IPS-20b (cell line): ENCODE measurements at regions not wholly inside any gene's neighbourhood (a gene's known extent, or its start where the extent isn't known, plus 50 kb on each side); places are given as distances from the start of the nearest gene placed in this dataset.
"Not testable (repeated sequence)": the region's sequence is repeated elsewhere in the genome, so short reads cannot be mapped to it uniquely, and the experiment has no call there.

Experiments used
- H3K27ac ChIP-seq: one replicate; pipeline ENCODE4 v1.5.1; 2013; ENCODE audit warnings: low read length
- H3K27me3 ChIP-seq: 2 replicates; pipeline ENCODE4 v1.6.1; 2013; ENCODE audit warnings: mild to moderate bottlenecking, low read length, inconsistent platforms; ENCODE audit not compliant: insufficient read depth
- H3K36me3 ChIP-seq: 2 replicates; pipeline ENCODE4 v1.6.1; 2013; ENCODE audit warnings: low read depth, mild to moderate bottlenecking, inconsistent platforms, low read length, moderate library complexity; ENCODE audit not compliant: insufficient read depth
- H3K4me1 ChIP-seq: 2 replicates; pipeline ENCODE4 v1.6.1; 2013; ENCODE audit warnings: mild to moderate bottlenecking, control low read depth, inconsistent platforms, low read length, moderate library complexity; ENCODE audit not compliant: insufficient read depth
- H3K4me3 ChIP-seq: 2 replicates; pipeline ENCODE4 v1.5.1; 2013; ENCODE audit warnings: mild to moderate bottlenecking, low read length, inconsistent platforms
- H3K9ac ChIP-seq: 2 replicates; pipeline ENCODE4 v1.6.1; 2013; ENCODE audit warnings: low read depth, mild to moderate bottlenecking, inconsistent platforms, low read length, moderate library complexity
- H3K9me3 ChIP-seq: 2 replicates; pipeline ENCODE4 v1.6.1; 2013; ENCODE audit warnings: mild to moderate bottlenecking, low read depth, low read length, inconsistent platforms; ENCODE audit not compliant: insufficient read depth

DNA sequence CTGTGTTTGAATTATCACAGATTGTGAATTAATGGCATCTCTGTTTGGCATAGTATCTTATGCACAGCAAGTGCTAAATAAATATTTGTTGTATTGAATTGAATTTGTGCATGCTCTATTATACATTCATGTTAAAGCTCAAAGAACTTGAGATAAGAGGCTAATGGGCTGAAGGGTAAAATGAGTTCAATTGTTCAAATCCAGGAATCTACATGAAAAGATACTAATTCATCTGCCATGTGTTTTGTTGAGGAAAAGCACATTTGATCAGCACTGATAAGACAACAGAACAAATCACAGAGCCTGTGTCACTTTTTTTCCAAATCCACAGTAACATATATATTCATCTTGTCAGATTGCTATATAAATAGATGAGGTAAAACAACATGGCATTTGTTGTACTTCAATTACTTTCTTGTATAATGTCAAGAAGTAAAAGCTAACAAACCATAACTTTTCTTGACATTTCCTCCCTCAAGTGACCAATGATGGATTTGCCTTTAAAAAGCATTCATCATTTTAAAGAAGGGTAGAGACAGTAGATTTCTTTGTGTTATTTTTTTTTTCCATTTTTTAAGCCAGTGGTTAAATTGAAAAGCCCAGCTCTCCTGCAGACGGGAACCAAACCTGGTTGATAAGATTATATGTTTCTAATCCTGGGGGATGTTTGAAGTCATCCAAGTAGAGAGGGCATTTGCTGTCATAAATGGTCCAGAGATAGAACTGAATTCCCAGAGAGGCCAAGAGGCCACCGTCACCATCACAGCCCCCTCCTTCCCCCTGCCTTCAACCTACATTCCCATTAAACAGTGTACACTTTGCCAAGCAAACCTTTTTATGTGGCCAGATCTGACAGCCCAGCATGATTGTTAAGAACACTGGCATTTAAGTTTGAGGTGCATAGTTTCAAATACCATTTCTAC lies 123.0 kb downstream of the CHD9NB start:
- no peak overlapping the region for H3K4me3 ChIP-seq
- no peak overlapping the region for H3K27ac ChIP-seq
- H3K36me3 ChIP-seq, result no peaks in the 10 kb centered on the region
- no peak overlapping the region for H3K9ac ChIP-seq
- H3K9me3 ChIP-seq, result peaks cover 7% of the 10 kb centered on the region; the same call in 1 of the 2 replicates
- no peaks in the 10 kb centered on the region for H3K4me1 ChIP-seq
- H3K27me3 ChIP-seq, result no peaks in the 10 kb centered on the region

DNA sequence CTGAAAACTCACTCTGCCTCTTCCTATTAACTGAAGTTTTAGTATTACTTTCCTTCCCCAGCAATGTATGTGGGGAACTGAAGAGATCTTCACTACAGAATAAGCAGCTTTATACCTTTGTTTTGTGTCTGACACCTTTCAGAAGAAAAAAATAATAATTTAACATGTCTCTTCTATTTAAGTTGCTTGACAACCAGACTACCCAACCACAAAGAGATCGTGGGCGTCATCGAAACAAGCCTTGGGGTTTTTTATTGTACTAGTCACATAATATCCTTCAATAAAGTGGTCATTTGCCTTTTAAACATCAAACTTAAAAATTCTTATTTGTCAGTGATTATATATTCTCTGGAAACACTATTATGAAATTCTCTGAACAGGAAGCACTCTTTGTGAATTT lies 123.7 kb downstream of the CHD9NB start:
- no peaks in the 10 kb centered on the region for H3K4me1 ChIP-seq
- H3K9ac ChIP-seq, result no peak overlapping the region
- no peaks in the 10 kb centered on the region for H3K27me3 ChIP-seq
- no peaks in the 10 kb centered on the region for H3K36me3 ChIP-seq
- peaks cover 7% of the 10 kb centered on the region; the same call in 1 of the 2 replicates for H3K9me3 ChIP-seq
- no peak overlapping the region for H3K27ac ChIP-seq
- no peak overlapping the region for H3K4me3 ChIP-seq

DNA sequence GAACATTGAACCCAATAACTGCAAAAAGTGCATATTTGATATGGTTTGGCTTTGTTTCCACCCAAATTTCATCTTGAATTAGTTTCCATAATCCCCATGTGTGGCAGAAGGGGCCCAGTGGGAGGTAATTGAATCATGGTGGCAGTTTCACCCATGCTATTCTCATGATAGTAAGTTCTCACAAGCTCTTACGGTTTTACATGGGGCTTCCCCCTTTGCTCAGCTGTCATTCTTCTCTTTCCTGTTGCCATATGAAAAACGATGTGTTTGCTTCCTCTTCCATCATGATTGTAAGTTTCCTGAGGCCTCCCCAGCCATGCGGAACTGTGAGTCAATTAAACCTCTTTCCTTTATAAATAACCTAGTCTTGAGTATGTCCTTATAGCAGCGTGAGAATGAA lies 127.6 kb downstream of the CHD9NB start:
- no peak overlapping the region for H3K9ac ChIP-seq
- H3K27ac ChIP-seq, result no peak overlapping the region
- no peaks in the 10 kb centered on the region for H3K9me3 ChIP-seq
- H3K36me3 ChIP-seq, result no peaks in the 10 kb centered on the region
- no peak overlapping the region for H3K4me3 ChIP-seq
- no peaks in the 10 kb centered on the region for H3K27me3 ChIP-seq
- H3K4me1 ChIP-seq, result no peaks in the 10 kb centered on the region

DNA sequence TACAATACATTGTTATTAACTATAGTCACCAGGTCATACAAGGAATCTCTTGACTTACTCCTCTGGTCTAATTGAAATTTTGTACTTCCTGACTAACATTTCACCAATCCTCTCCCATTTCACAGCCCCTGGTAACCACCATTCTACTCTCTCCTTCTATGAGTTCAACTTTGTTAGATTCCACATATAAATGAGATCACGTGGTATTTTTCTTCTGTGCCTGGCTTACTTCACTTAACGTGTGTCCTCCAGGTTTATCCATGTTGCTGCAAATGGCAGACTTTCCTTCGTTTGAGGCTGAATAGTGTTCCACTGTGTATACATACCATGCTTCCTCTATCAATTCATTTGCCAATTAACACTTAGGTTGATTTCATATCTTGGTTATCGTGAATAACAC lies 128.5 kb downstream of the CHD9NB start:
- H3K36me3 ChIP-seq, result no peaks in the 10 kb centered on the region
- no peak overlapping the region for H3K27ac ChIP-seq
- H3K9me3 ChIP-seq, result no peaks in the 10 kb centered on the region
- no peak overlapping the region for H3K4me3 ChIP-seq
- no peaks in the 10 kb centered on the region for H3K4me1 ChIP-seq
- no peaks in the 10 kb centered on the region for H3K27me3 ChIP-seq
- H3K9ac ChIP-seq, result no peak overlapping the region

DNA sequence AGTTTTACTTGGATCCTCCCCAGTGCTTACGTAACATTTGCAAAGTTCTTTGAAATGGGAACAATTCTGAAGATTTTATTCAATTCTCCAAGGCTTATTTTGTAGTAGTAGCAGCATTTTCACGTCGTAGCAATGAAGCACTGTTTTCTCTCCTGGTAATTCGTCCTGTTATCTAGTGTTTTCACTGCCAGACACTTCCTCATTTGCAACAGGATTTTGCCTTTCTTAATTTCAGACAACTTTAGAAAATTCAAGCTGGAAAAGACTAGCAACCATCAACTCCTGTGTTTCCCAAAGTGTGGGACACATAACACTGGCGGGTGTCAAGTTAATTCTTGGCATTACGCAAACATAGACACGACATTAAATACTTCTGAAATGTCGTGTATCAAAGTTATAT lies 131.6 kb downstream of the CHD9NB start:
- Histone ChIP-seq H3K9ac (no peak overlapping the region), H3K9me3 (no peaks in the 10 kb centered on the region), H3K4me3 (no peak overlapping the region), H3K36me3 (no peaks in the 10 kb centered on the region), H3K27ac (no peak overlapping the region), H3K4me1 (no peaks in the 10 kb centered on the region), H3K27me3 (no peaks in the 10 kb centered on the region)

DNA sequence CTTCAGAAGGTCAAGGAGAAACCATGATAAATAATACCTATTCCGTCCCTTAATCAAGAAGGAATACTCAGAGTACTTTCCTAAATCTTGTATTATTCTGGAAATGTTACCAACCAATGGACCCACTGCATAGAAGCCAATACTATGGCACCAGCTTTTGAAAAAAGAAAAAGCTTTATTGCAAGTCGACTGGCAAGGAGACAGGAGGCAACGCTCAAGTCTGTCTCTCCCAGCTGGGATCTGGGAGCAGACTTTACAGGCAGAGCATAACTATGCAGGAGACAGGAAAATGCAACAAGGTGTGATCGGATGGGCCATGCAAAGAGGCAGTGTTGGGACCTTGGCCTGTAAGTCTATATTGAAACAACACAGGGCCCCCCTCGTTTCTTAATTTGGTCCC lies 132.4 kb downstream of the CHD9NB start:
- no peak overlapping the region for H3K27ac ChIP-seq
- H3K9me3 ChIP-seq, result no peaks in the 10 kb centered on the region
- H3K9ac ChIP-seq, result no peak overlapping the region
- no peaks in the 10 kb centered on the region for H3K27me3 ChIP-seq
- H3K36me3 ChIP-seq, result no peaks in the 10 kb centered on the region
- H3K4me3 ChIP-seq, result no peak overlapping the region
- no peaks in the 10 kb centered on the region for H3K4me1 ChIP-seq

DNA sequence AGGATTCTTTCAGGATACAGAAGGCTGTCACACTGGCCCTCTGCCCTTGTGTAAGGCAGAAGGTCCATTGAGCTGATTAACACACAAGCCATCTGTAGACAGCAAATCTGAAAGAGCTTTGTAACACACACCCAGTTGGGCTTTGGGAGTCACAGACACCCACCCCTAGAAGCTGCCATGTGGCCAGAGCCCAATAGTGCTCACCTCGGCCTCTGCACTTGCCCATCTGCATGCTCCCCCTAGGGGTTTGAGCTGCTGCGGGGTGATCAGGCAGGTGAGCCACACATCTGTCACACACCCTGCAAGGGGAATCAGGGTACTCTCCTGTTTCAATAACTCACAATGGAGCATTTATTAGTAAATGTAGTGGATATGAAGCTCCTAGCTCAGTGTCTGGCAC lies 138.3 kb downstream of the CHD9NB start:
- no peak overlapping the region for H3K9ac ChIP-seq
- no peak overlapping the region for H3K27ac ChIP-seq
- no peaks in the 10 kb centered on the region for H3K27me3 ChIP-seq
- H3K36me3 ChIP-seq, result no peaks in the 10 kb centered on the region
- H3K4me1 ChIP-seq, result no peaks in the 10 kb centered on the region
- no peaks in the 10 kb centered on the region for H3K9me3 ChIP-seq
- H3K4me3 ChIP-seq, result no peak overlapping the region

DNA sequence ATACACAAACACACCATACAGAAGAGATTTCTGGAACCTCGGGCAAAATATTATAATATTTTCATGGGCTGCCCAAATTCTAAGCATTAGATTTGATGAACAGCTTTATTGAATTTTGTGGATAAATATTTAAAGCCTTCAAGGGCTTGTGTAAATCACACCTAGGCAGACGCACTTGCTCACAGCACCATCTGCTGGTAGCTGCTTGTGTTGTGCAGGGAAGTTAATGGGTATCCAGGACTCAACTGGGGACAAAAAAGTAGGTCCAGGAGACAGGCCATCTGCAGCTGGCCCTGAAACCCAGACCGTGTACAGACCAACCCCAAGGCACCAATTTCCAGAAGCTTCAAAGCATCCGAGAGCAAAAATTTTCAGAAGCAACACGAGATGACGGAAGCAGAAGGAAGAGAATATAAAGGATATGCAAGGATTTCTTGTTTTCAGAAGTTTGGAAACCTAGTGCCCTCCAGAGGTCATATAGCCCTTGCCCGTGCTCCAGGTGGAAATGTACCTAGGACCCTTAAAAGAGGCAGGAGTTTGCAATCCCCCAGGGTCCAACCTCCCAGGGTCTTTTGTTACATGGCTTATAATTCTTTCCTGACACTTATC lies 140.0 kb downstream of the CHD9NB start:
- no peak overlapping the region for H3K9ac ChIP-seq
- H3K9me3 ChIP-seq, result no peaks in the 10 kb centered on the region
- H3K27ac ChIP-seq, result no peak overlapping the region
- H3K4me3 ChIP-seq, result peak overlapping the region; percentile 37; the same call in 1 of the 2 replicates
- H3K27me3 ChIP-seq, result no peaks in the 10 kb centered on the region
- no peaks in the 10 kb centered on the region for H3K36me3 ChIP-seq
- H3K4me1 ChIP-seq, result no peaks in the 10 kb centered on the region

DNA sequence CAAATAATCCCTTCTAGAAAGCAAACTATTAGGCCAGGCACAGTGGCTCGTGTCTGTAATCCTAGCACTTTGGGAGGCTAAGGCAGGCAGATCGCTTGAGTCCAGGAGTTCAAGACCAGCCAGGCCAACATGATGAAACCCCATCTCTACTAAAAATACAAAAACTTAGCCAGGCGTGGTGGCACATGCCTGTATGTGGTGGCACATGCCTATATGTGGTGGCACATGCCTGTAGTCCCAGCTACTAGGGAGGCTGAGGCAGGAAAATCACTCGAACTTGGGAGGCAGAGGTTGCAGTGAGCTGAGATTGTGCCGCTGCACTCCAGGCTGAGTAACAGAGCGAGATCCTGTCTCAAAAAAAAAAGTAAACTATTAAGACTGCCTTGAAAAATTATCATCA lies 144.6 kb downstream of the CHD9NB start:
- not testable (repeated sequence) for H3K9ac ChIP-seq, H3K36me3 ChIP-seq, H3K4me1 ChIP-seq, H3K27me3 ChIP-seq, H3K27ac ChIP-seq, H3K9me3 ChIP-seq, H3K4me3 ChIP-seq

DNA sequence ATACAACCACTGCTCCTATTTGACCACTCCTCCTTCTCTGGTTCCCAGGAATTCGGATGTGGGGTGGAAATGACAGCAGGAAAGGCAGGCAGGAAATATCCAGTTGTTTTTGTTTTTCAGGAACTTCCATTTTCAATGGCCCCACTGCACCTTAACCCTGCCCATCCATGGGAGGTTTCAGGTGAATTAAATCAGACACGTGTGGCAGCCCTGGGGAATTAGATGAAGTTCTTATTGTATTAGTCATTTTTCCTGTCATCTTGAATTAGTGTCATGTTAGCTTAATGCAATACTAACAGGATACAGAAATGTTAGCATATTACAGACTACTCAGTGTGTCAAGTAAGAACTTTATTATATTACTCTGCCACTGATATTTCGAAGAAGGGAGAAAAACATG lies 146.4 kb downstream of the CHD9NB start:
- no peaks in the 10 kb centered on the region for H3K27me3 ChIP-seq
- no peak overlapping the region for H3K27ac ChIP-seq
- no peaks in the 10 kb centered on the region for H3K4me1 ChIP-seq
- H3K4me3 ChIP-seq, result no peak overlapping the region
- no peaks in the 10 kb centered on the region for H3K36me3 ChIP-seq
- H3K9ac ChIP-seq, result no peak overlapping the region
- H3K9me3 ChIP-seq, result no peaks in the 10 kb centered on the region

DNA sequence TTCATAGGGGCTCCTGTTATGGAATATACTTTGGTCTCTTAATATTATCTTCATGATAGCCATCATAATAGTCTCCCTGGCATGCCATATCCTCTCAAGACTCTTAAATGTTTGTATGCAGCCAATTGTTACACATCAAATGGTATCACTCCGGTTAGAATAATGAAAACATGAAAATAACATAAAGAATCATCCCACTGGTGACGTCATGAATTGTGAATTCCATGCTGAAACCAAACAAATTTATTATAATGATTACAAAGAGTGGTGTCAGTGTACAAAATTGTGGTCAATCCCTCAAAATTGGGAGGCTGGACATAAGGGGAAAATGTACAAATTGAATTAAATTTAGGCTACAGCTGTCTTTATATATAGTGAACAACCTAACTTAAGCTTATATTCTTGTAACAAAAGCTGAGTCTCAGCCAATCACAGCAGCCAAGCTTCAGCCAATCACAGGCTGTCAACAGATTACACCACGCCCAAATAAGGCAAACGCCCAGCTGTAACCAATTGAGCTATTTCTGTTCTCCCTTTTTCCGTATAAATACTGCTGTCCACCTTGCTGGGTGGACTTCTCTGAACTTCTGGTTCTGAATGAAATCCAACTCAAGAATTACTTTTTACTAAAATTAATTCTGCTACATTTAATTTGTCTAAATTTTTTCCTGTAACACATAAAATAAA lies 156.1 kb downstream of the CHD9NB start:
- Histone ChIP-seq H3K27me3 (no peaks in the 10 kb centered on the region), H3K4me3 (no peak overlapping the region), H3K36me3 (no peaks in the 10 kb centered on the region), H3K27ac (no peak overlapping the region), H3K9ac (no peak overlapping the region), H3K4me1 (no peaks in the 10 kb centered on the region), H3K9me3 (no peaks in the 10 kb centered on the region)
